ENCODE measurements at regions not wholly inside any gene's neighbourhood (a gene's known extent, or its start where the extent isn't known, plus 50 kb on each side); places are given as distances from the start of the nearest gene placed in this dataset.

GRCh38 chr1:106879538-106879937 is 176.9 kb upstream of the PRMT6 start:
- no peak for TF ChIP-seq EZH2 (IDR thresholded peaks at IDR 0.05; ENCODE audit: borderline replicate concordance, low read depth, low read length, poor library complexity, severe bottlenecking)
- no peak for TF ChIP-seq CTCF (conservative IDR thresholded peaks at IDR 0.05; ENCODE audit: low read depth, low read length)
- Histone ChIP-seq H3K4me3 (ENCODE audit: low read depth, low read length, poor library complexity, severe bottlenecking) (no peak overlapping the region), H3K9me3 (ENCODE audit: low read depth, low read length, poor library complexity, severe bottlenecking) (peaks cover 4% of the 10 kb centered on the region), H3K27ac (ENCODE audit: low read depth, low read length, poor library complexity, severe bottlenecking) (no peak overlapping the region), H3K27me3 (replicated peaks; ENCODE audit: insufficient read depth, low read depth, low read length, poor library complexity) (no peaks in the 10 kb centered on the region), H3K4me1 (ENCODE audit: insufficient read depth, low read length, poor library complexity, severe bottlenecking) (no peaks in the 10 kb centered on the region), H3K36me3 (ENCODE audit: insufficient read depth, low read length, poor library complexity, severe bottlenecking) (no peaks in the 10 kb centered on the region)
- peak; percentile 15 for DNase-seq (ENCODE audit: low spot score)
- ChIA-PET POLR2A (ENCODE audit: low non-redundant PET) (interaction anchor here (0.7 kb wide), 1 partner anchor 32 kb away, joined by 3 read pairs; no protein-coding TSS in a partner anchor), CTCF (no interaction called here)
- BruUV-seq (replicated peaks): no TSS peak
- intact Hi-C loops (cut with micrococcal nuclease; ENCODE audit: unreplicated experiment): no loop called here

- Histone ChIP-seq H3K9me3 (ENCODE audit: low read depth, low read length, poor library complexity, severe bottlenecking) (peaks cover 4% of the 10 kb centered on the region), H3K36me3 (ENCODE audit: insufficient read depth, low read length, poor library complexity, severe bottlenecking) (no peaks in the 10 kb centered on the region), H3K27me3 (replicated peaks; ENCODE audit: insufficient read depth, low read depth, low read length, poor library complexity) (no peaks in the 10 kb centered on the region), H3K4me1 (ENCODE audit: insufficient read depth, low read length, poor library complexity, severe bottlenecking) (no peaks in the 10 kb centered on the region), H3K4me3 (ENCODE audit: low read depth, low read length, poor library complexity, severe bottlenecking) (no peak overlapping the region), H3K27ac (ENCODE audit: low read depth, low read length, poor library complexity, severe bottlenecking) (no peak overlapping the region)
- intact Hi-C loops (cut with micrococcal nuclease; ENCODE audit: unreplicated experiment): no loop called here
- BruUV-seq (replicated peaks): no TSS peak
- POLR2A ChIA-PET (ENCODE audit: low non-redundant PET): interaction anchor here (0.7 kb wide), 1 partner anchor 32 kb away, joined by 3 read pairs; no protein-coding TSS in a partner anchor
- DNase-seq (ENCODE audit: low spot score): no peak
- CTCF ChIA-PET: no interaction called here
- TF ChIP-seq CTCF (conservative IDR thresholded peaks at IDR 0.05; ENCODE audit: low read depth, low read length) (no peak), EZH2 (IDR thresholded peaks at IDR 0.05; ENCODE audit: borderline replicate concordance, low read depth, low read length, poor library complexity, severe bottlenecking) (no peak)
These were observed 176.2 kb upstream of the PRMT6 start for GRCh38 chr1:106880226-106880625.

GRCh38 chr1:106883208-106883607 is 173.3 kb upstream of the PRMT6 start:
- ChIA-PET POLR2A (ENCODE audit: low non-redundant PET) (no interaction called here), CTCF (no interaction called here)
- BruUV-seq (replicated peaks): no TSS peak

More at GRCh38 chr1:106883208-106883607, 173.3 kb upstream of the PRMT6 start:
- intact Hi-C loops (cut with micrococcal nuclease; ENCODE audit: unreplicated experiment): no loop called here
- H3K9me3 ChIP-seq (ENCODE audit: low read depth, low read length, poor library complexity, severe bottlenecking): peaks cover 4% of the 10 kb centered on the region
- TF ChIP-seq CTCF (conservative IDR thresholded peaks at IDR 0.05; ENCODE audit: low read depth, low read length) (no peak), EZH2 (IDR thresholded peaks at IDR 0.05; ENCODE audit: borderline replicate concordance, low read depth, low read length, poor library complexity, severe bottlenecking) (no peak)
- H3K27ac ChIP-seq (ENCODE audit: low read depth, low read length, poor library complexity, severe bottlenecking): no peak overlapping the region
- no peaks in the 10 kb centered on the region for H3K27me3 ChIP-seq (replicated peaks; ENCODE audit: insufficient read depth, low read depth, low read length, poor library complexity)
- H3K36me3 ChIP-seq (ENCODE audit: insufficient read depth, low read length, poor library complexity, severe bottlenecking): no peaks in the 10 kb centered on the region
- no peak for DNase-seq (ENCODE audit: low spot score)
- no peaks in the 10 kb centered on the region for H3K4me1 ChIP-seq (ENCODE audit: insufficient read depth, low read length, poor library complexity, severe bottlenecking)
- H3K4me3 ChIP-seq (ENCODE audit: low read depth, low read length, poor library complexity, severe bottlenecking): no peak overlapping the region

Measured in A673 (cell line).